ENCODE measurements at regions not wholly inside any gene's neighbourhood (a gene's known extent, or its start where the extent isn't known, plus 50 kb on each side); places are given as distances from the start of the nearest gene placed in this dataset.
"Not testable (repeated sequence)": the region's sequence is repeated elsewhere in the genome, so short reads cannot be mapped to it uniquely, and the experiment has no call there.

- not testable (repeated sequence) for H4K8ac ChIP-seq (ENCODE audit: low read depth, low read length); DNase-seq (ENCODE audit: low spot score); H3K4me3 ChIP-seq (ENCODE audit: low read length in 2 of 2); H2AK5ac ChIP-seq (ENCODE audit: low read depth, low read length); H3K23ac ChIP-seq (ENCODE audit: low read depth, low read length, poor library complexity); H2AFZ ChIP-seq (ENCODE audit: low read length); H2BK15ac ChIP-seq (ENCODE audit: low read length); H3K9ac ChIP-seq (ENCODE audit: low read depth, low read length, poor library complexity); H3K4me2 ChIP-seq (ENCODE audit: insufficient read depth, low read length, poor library complexity, severe bottlenecking); H4K91ac ChIP-seq (ENCODE audit: low read depth, low read length, poor library complexity); H3K27ac ChIP-seq (replicated peaks; ENCODE audit: low read length); H3K9me3 ChIP-seq (replicated peaks in 1 of 2; ENCODE audit: control insufficient read depth in 2 of 2, insufficient read depth in 1 of 2, low read depth in 1 of 2, low read length in 2 of 2); H2BK5ac ChIP-seq (ENCODE audit: low read length); H3K36me3 ChIP-seq (replicated peaks in 1 of 2; ENCODE audit: control insufficient read depth in 2 of 2, insufficient read depth in 2 of 2, low read length in 2 of 2); H3K79me1 ChIP-seq (ENCODE audit: low read depth, low read length); H3K4ac ChIP-seq (ENCODE audit: low read length); H2BK120ac ChIP-seq (ENCODE audit: low read depth, low read length); H2BK12ac ChIP-seq (ENCODE audit: low read length); H3K4me1 ChIP-seq (ENCODE audit: control insufficient read depth in 2 of 2, insufficient read depth in 1 of 2, low read depth in 1 of 2, low read length in 2 of 2); H3K14ac ChIP-seq (ENCODE audit: low read length); H3K18ac ChIP-seq (ENCODE audit: low read length); H3K27me3 ChIP-seq (ENCODE audit: control insufficient read depth in 3 of 3, insufficient read depth in 3 of 3, low read depth in 1 of 3, low read length in 3 of 3)
- no CpG with 5 or more reads among the region's 25 CpGs for WGBS, 2 donors (ENCODE audit: extremely low coverage in 2 of 2, insufficient read length in 2 of 2, insufficient replicate concordance in 1 of 2)
Observed at GRCh38 chr9:6135780-6136179, 79.8 kb upstream of the IL33 start.

- Histone ChIP-seq H3K23ac (ENCODE audit: low read depth, low read length, poor library complexity) (no peak overlapping the region), H3K4me3 (ENCODE audit: low read length in 2 of 2) (no peak overlapping the region), H3K27me3 (ENCODE audit: control insufficient read depth in 3 of 3, insufficient read depth in 3 of 3, low read depth in 1 of 3, low read length in 3 of 3) (no peaks in the 10 kb centered on the region), H2BK15ac (ENCODE audit: low read length) (no peak overlapping the region), H3K4me1 (ENCODE audit: control insufficient read depth in 2 of 2, insufficient read depth in 1 of 2, low read depth in 1 of 2, low read length in 2 of 2) (no peaks in the 10 kb centered on the region), H3K36me3 (replicated peaks in 1 of 2; ENCODE audit: control insufficient read depth in 2 of 2, insufficient read depth in 2 of 2, low read length in 2 of 2) (no peaks in the 10 kb centered on the region), H3K79me1 (ENCODE audit: low read depth, low read length) (no peaks in the 10 kb centered on the region), H3K9ac (ENCODE audit: low read depth, low read length, poor library complexity) (no peak overlapping the region), H2AK5ac (ENCODE audit: low read depth, low read length) (no peak overlapping the region), H3K14ac (ENCODE audit: low read length) (no peak overlapping the region), H3K4me2 (ENCODE audit: insufficient read depth, low read length, poor library complexity, severe bottlenecking) (no peak overlapping the region), H3K27ac (replicated peaks; ENCODE audit: low read length) (no peak overlapping the region), H3K9me3 (replicated peaks in 1 of 2; ENCODE audit: control insufficient read depth in 2 of 2, insufficient read depth in 1 of 2, low read depth in 1 of 2, low read length in 2 of 2) (no peaks in the 10 kb centered on the region), H4K8ac (ENCODE audit: low read depth, low read length) (no peak overlapping the region), H2BK12ac (ENCODE audit: low read length) (no peak overlapping the region), H3K18ac (ENCODE audit: low read length) (no peak overlapping the region), H2BK5ac (ENCODE audit: low read length) (no peak overlapping the region), H2AFZ (ENCODE audit: low read length) (no peak overlapping the region), H3K4ac (ENCODE audit: low read length) (no peak overlapping the region), H2BK120ac (ENCODE audit: low read depth, low read length) (no peak overlapping the region), H4K91ac (ENCODE audit: low read depth, low read length, poor library complexity) (no peak overlapping the region)
- DNase-seq (ENCODE audit: low spot score): no peak
- WGBS, 2 donors (ENCODE audit: extremely low coverage in 2 of 2, insufficient read length in 2 of 2, insufficient replicate concordance in 1 of 2): no CpG with 5 or more reads among the region's 2 CpGs
Observed at GRCh38 chr9:6134661-6135180, 80.9 kb upstream of the IL33 start.

- Histone ChIP-seq H3K4me2 (ENCODE audit: insufficient read depth, low read length, poor library complexity, severe bottlenecking) (no peak overlapping the region), H2AFZ (ENCODE audit: low read length) (no peak overlapping the region), H3K27me3 (ENCODE audit: control insufficient read depth in 3 of 3, insufficient read depth in 3 of 3, low read depth in 1 of 3, low read length in 3 of 3) (no peaks in the 10 kb centered on the region), H3K4me3 (ENCODE audit: low read length in 2 of 2) (no peak overlapping the region), H3K36me3 (replicated peaks in 1 of 2; ENCODE audit: control insufficient read depth in 2 of 2, insufficient read depth in 2 of 2, low read length in 2 of 2) (no peaks in the 10 kb centered on the region), H2AK5ac (ENCODE audit: low read depth, low read length) (no peak overlapping the region), H3K4ac (ENCODE audit: low read length) (no peak overlapping the region), H3K23ac (ENCODE audit: low read depth, low read length, poor library complexity) (no peak overlapping the region), H3K9me3 (replicated peaks in 1 of 2; ENCODE audit: control insufficient read depth in 2 of 2, insufficient read depth in 1 of 2, low read depth in 1 of 2, low read length in 2 of 2) (no peaks in the 10 kb centered on the region), H3K18ac (ENCODE audit: low read length) (no peak overlapping the region), H2BK120ac (ENCODE audit: low read depth, low read length) (no peak overlapping the region), H3K79me1 (ENCODE audit: low read depth, low read length) (no peaks in the 10 kb centered on the region), H4K91ac (ENCODE audit: low read depth, low read length, poor library complexity) (no peak overlapping the region), H3K27ac (replicated peaks; ENCODE audit: low read length) (no peak overlapping the region), H3K9ac (ENCODE audit: low read depth, low read length, poor library complexity) (no peak overlapping the region), H2BK5ac (ENCODE audit: low read length) (no peak overlapping the region), H2BK15ac (ENCODE audit: low read length) (no peak overlapping the region), H4K8ac (ENCODE audit: low read depth, low read length) (no peak overlapping the region), H3K14ac (ENCODE audit: low read length) (no peak overlapping the region), H2BK12ac (ENCODE audit: low read length) (no peak overlapping the region), H3K4me1 (ENCODE audit: control insufficient read depth in 2 of 2, insufficient read depth in 1 of 2, low read depth in 1 of 2, low read length in 2 of 2) (no peaks in the 10 kb centered on the region)
- no peak for DNase-seq (ENCODE audit: low spot score)
- no CpG with 5 or more reads among the region's 5 CpGs for WGBS, 2 donors (ENCODE audit: extremely low coverage in 2 of 2, insufficient read length in 2 of 2, insufficient replicate concordance in 1 of 2)
Observed at GRCh38 chr9:6133346-6134063, 82.1 kb upstream of the IL33 start.

- Histone ChIP-seq H2BK120ac (ENCODE audit: low read depth, low read length) (no peak overlapping the region), H3K9me3 (replicated peaks in 1 of 2; ENCODE audit: control insufficient read depth in 2 of 2, insufficient read depth in 1 of 2, low read depth in 1 of 2, low read length in 2 of 2) (no peaks in the 10 kb centered on the region), H3K36me3 (replicated peaks in 1 of 2; ENCODE audit: control insufficient read depth in 2 of 2, insufficient read depth in 2 of 2, low read length in 2 of 2) (no peaks in the 10 kb centered on the region)
Observed at GRCh38 chr9:6132650-6133049, 83.0 kb upstream of the IL33 start.

More at GRCh38 chr9:6132650-6133049, 83.0 kb upstream of the IL33 start:
- Histone ChIP-seq H2BK5ac (ENCODE audit: low read length) (no peak overlapping the region), H3K9ac (ENCODE audit: low read depth, low read length, poor library complexity) (no peak overlapping the region), H3K4ac (ENCODE audit: low read length) (no peak overlapping the region), H3K4me2 (ENCODE audit: insufficient read depth, low read length, poor library complexity, severe bottlenecking) (no peak overlapping the region), H2AFZ (ENCODE audit: low read length) (no peak overlapping the region), H3K14ac (ENCODE audit: low read length) (peak overlapping the region; percentile 32), H3K27me3 (ENCODE audit: control insufficient read depth in 3 of 3, insufficient read depth in 3 of 3, low read depth in 1 of 3, low read length in 3 of 3) (no peaks in the 10 kb centered on the region), H3K4me3 (ENCODE audit: low read length in 2 of 2) (no peak overlapping the region), H2AK5ac (ENCODE audit: low read depth, low read length) (no peak overlapping the region), H3K4me1 (ENCODE audit: control insufficient read depth in 2 of 2, insufficient read depth in 1 of 2, low read depth in 1 of 2, low read length in 2 of 2) (no peaks in the 10 kb centered on the region), H2BK12ac (ENCODE audit: low read length) (no peak overlapping the region), H3K79me1 (ENCODE audit: low read depth, low read length) (no peaks in the 10 kb centered on the region), H4K8ac (ENCODE audit: low read depth, low read length) (no peak overlapping the region), H4K91ac (ENCODE audit: low read depth, low read length, poor library complexity) (no peak overlapping the region), H3K27ac (replicated peaks; ENCODE audit: low read length) (no peak overlapping the region), H3K23ac (ENCODE audit: low read depth, low read length, poor library complexity) (no peak overlapping the region), H2BK15ac (ENCODE audit: low read length) (no peak overlapping the region), H3K18ac (ENCODE audit: low read length) (no peak overlapping the region)
- no CpG with 5 or more reads among the region's 4 CpGs for WGBS, 2 donors (ENCODE audit: extremely low coverage in 2 of 2, insufficient read length in 2 of 2, insufficient replicate concordance in 1 of 2)
- no peak for DNase-seq (ENCODE audit: low spot score)
